Calu3 (cell line): ENCODE measurements at regions not wholly inside any gene's neighbourhood (a gene's known extent, or its start where the extent isn't known, plus 50 kb on each side); places are given as distances from the start of the nearest gene placed in this dataset.

Experiments used
- BruUV-seq: library from RNA; stranded (reverse); fragments of 400-500 nt; replicated peaks from 2 replicates; lab custom pipeline; 2021; lab: Mats Ljungman, UMichigan
- CTCF ChIA-PET: fragments of 300-600 bp; sonication (Branson Sonifier 250); formaldehyde crosslinking; loops from one replicate; lab custom pipeline; 2022; ENCODE audit warnings: antibody characterized with exemption; lab: Charles Lee
- DNase-seq: peaks from one replicate; pipeline ENCODE4 v3.0.0; 2022
- H3K27ac Mint-ChIP-seq: one replicate; pipeline ENCODE4 v1.8.0; 2022; ENCODE audit warnings: mixed read lengths; ENCODE audit not compliant: unreplicated experiment
- H3K27me3 Mint-ChIP-seq: one replicate; pipeline ENCODE4 v1.8.0; 2022; ENCODE audit warnings: mixed read lengths; ENCODE audit not compliant: unreplicated experiment
- H3K36me3 Mint-ChIP-seq: one replicate; pipeline ENCODE4 v1.8.0; 2022; ENCODE audit warnings: mild to moderate bottlenecking, moderate library complexity, mixed read lengths; ENCODE audit not compliant: insufficient read depth, unreplicated experiment
- H3K4me1 Mint-ChIP-seq: one replicate; pipeline ENCODE4 v1.8.0; 2022; ENCODE audit warnings: mild to moderate bottlenecking, low read depth, mixed read lengths; ENCODE audit not compliant: unreplicated experiment
- H3K4me3 Mint-ChIP-seq: one replicate; pipeline ENCODE4 v1.8.0; 2022; ENCODE audit warnings: mild to moderate bottlenecking, low read depth, moderate library complexity, mixed read lengths; ENCODE audit not compliant: unreplicated experiment
- H3K9me3 Mint-ChIP-seq: one replicate; pipeline ENCODE4 v1.8.0; 2022; ENCODE audit warnings: low read depth, mixed read lengths; ENCODE audit not compliant: unreplicated experiment
- CTCF ChIP-seq: fragments of 200-600 bp; IDR thresholded peaks from one replicate; pipeline ENCODE4 v1.8.0; 2022; ENCODE audit warnings: antibody characterized with exemption; ENCODE audit not compliant: unreplicated experiment
- intact Hi-C: fragments of 100-400 bp; cut with micrococcal nuclease; formaldehyde crosslinking; loops from one replicate; pipeline ENCODE4 v1.10.0; 2022; ENCODE audit not compliant: unreplicated experiment

GRCh38 chr2:23250371-23250770, 134.6 kb upstream of the KLHL29 start:
- Mint-ChIP-seq H3K27me3 (peaks cover 39% of the 10 kb centered on the region), H3K4me1 (no peaks in the 10 kb centered on the region), H3K9me3 (no peaks in the 10 kb centered on the region), H3K4me3 (no peak overlapping the region), H3K27ac (no peak overlapping the region), H3K36me3 (no peaks in the 10 kb centered on the region)
- intact Hi-C loops: no loop called here
- TF ChIP-seq CTCF: no peak
- CTCF ChIA-PET: interaction anchor here (0.7 kb wide), 1 partner anchor 1011 kb away, joined by 3 read pairs; no protein-coding TSS in a partner anchor
- no peak for DNase-seq
- no TSS peak for BruUV-seq

DNA sequence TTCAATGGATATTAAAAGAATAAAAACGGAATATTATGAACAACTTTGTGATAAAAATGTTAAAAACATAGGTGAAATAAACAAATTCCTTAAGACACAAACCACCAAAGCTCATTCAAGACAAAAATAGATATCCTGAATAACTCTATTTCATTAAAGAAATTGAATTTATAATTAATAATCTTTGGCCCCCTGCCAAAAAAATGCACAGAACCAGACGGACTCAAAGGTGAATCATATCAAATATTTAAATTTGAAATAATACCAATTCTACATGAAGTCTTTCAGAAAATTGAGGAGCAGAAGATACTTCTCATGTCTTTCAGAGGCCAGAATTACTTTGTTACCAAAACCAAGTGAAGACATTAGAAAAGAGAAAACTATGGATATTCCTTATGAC, 128.3 kb upstream of the KLHL29 start:
- BruUV-seq: no TSS peak
- DNase-seq: no peak
- intact Hi-C loops: no loop called here
- CTCF ChIA-PET: interaction anchor here (0.6 kb wide), 1 partner anchor 346 kb away, joined by 3 read pairs; no protein-coding TSS in a partner anchor
- no peaks in the 10 kb centered on the region for H3K36me3 Mint-ChIP-seq
- H3K27ac Mint-ChIP-seq: no peak overlapping the region
- H3K9me3 Mint-ChIP-seq: no peaks in the 10 kb centered on the region
- H3K27me3 Mint-ChIP-seq: peaks cover 26% of the 10 kb centered on the region
- no peak overlapping the region for H3K4me3 Mint-ChIP-seq
- no peak for TF ChIP-seq CTCF
- no peaks in the 10 kb centered on the region for H3K4me1 Mint-ChIP-seq

GRCh38 chr2:23260621-23261020, 124.4 kb upstream of the KLHL29 start:
- CTCF ChIA-PET: no interaction called here
- H3K4me1 Mint-ChIP-seq: no peaks in the 10 kb centered on the region
- no peaks in the 10 kb centered on the region for H3K9me3 Mint-ChIP-seq
- H3K4me3 Mint-ChIP-seq: no peak overlapping the region
- no peak for TF ChIP-seq CTCF
- H3K27me3 Mint-ChIP-seq: peaks cover 14% of the 10 kb centered on the region
- no peak overlapping the region for H3K27ac Mint-ChIP-seq
- H3K36me3 Mint-ChIP-seq: no peaks in the 10 kb centered on the region
- DNase-seq: no peak
- intact Hi-C loops: no loop called here
- BruUV-seq: no TSS peak

GRCh38 chr2:23268467-23269263, 116.3 kb upstream of the KLHL29 start:
- Mint-ChIP-seq H3K4me3 (no peak overlapping the region), H3K9me3 (no peaks in the 10 kb centered on the region), H3K4me1 (peaks cover 15% of the 10 kb centered on the region), H3K27me3 (peaks cover 9% of the 10 kb centered on the region), H3K36me3 (no peaks in the 10 kb centered on the region), H3K27ac (no peak overlapping the region)
- no peak for TF ChIP-seq CTCF
- intact Hi-C loops: no loop called here
- CTCF ChIA-PET: no interaction called here
- no peak for DNase-seq
- BruUV-seq: no TSS peak
